H1 (cell line): ENCODE measurements at regions not wholly inside any gene's neighbourhood (a gene's known extent, or its start where the extent isn't known, plus 50 kb on each side); places are given as distances from the start of the nearest gene placed in this dataset.

Experiments
- CTCF ChIA-PET: fragments of 300-600 bp; sonication (Branson Sonifier 250); formaldehyde crosslinking; loops from one replicate; lab custom pipeline; 2021; ENCODE audit not compliant: partially characterized antibody; lab: Charles Lee
- POLR2A ChIA-PET: fragments of 300-600 bp; sonication (Branson Sonifier 250); formaldehyde crosslinking; loops from one replicate; lab custom pipeline; 2021; ENCODE audit warnings: inconsistent platforms; ENCODE audit not compliant: partially characterized antibody; lab: Charles Lee
- DNase-seq, 2 experiments: peaks; one replicate each; pipeline versions ENCODE4 v3.0.0 to v3.0.0-alpha.2; 2010 to 2022; ENCODE audit warnings: low spot score in 2 of 2, low read depth in 1 of 2, mixed read lengths in 1 of 2
- FAIRE-seq: peaks from 2 replicates; lab custom pipeline; 2011; peaks lifted over from hg19 to GRCh38; lab: Jason Lieb, UNC
- H2AFZ ChIP-seq: 2 replicates; pipeline ENCODE4 v1.8.1; 2012; ENCODE audit warnings: low read length, inconsistent platforms
- H2AK5ac ChIP-seq: 2 replicates; pipeline ENCODE4 v1.6.1; 2013; ENCODE audit warnings: low read depth, low read length
- H2BK120ac ChIP-seq: replicated peaks from 2 replicates; pipeline ENCODE3; 2013; ENCODE audit warnings: low read depth, low read length, inconsistent platforms
- H2BK12ac ChIP-seq: 2 replicates; pipeline ENCODE4 v1.6.1; 2013; ENCODE audit warnings: low read depth, low read length
- H2BK15ac ChIP-seq: 2 replicates; pipeline ENCODE4 v1.6.1; 2013; ENCODE audit warnings: low read length
- H2BK20ac ChIP-seq: 2 replicates; pipeline ENCODE4 v1.6.1; 2013; ENCODE audit warnings: low read length
- H2BK5ac ChIP-seq: 2 replicates; pipeline ENCODE4 v1.6.1; 2013; ENCODE audit warnings: low read depth, low read length
- H3K14ac ChIP-seq: 2 replicates; pipeline ENCODE4 v1.6.1; 2013; ENCODE audit warnings: inconsistent platforms; ENCODE audit not compliant: insufficient read length
- H3K18ac ChIP-seq: 2 replicates; pipeline ENCODE4 v1.6.1; 2013; ENCODE audit warnings: low read length; ENCODE audit errors: extremely low read depth
- H3K23ac ChIP-seq: 2 replicates; pipeline ENCODE4 v1.6.1; 2013; ENCODE audit warnings: inconsistent platforms; ENCODE audit not compliant: insufficient read length
- H3K23me2 ChIP-seq: 2 replicates; pipeline ENCODE4 v1.6.1; 2013; ENCODE audit warnings: low read depth, low read length
- H3K27ac ChIP-seq: 2 replicates; pipeline ENCODE4 v1.6.1; 2011; ENCODE audit warnings: low read depth, low read length, inconsistent platforms
- H3K27me3 ChIP-seq, 4 experiments: replicated peaks in 1 of 4; 1 replicate in 1 of 4; 2 replicates in 3 of 4; pipeline versions ENCODE4 v1.6.1 to v1.8.1; 2011 to 2013; ENCODE audit warnings: low read length in 3 of 4, mild to moderate bottlenecking in 3 of 4, inconsistent platforms in 2 of 4, mixed read lengths in 2 of 4, moderate library complexity in 1 of 4; ENCODE audit not compliant: control insufficient read depth in 3 of 4, insufficient read depth in 3 of 4; ENCODE audit errors: extremely low read depth in 1 of 4
- H3K36me3 ChIP-seq, 4 experiments: 2 replicates each; pipeline versions ENCODE4 v1.6.1 to v1.8.1; 2011 to 2013; ENCODE audit warnings: mild to moderate bottlenecking in 4 of 4, low read length in 3 of 4, moderate library complexity in 2 of 4, control low read depth in 1 of 4, inconsistent platforms in 1 of 4; ENCODE audit not compliant: insufficient read depth in 4 of 4, control insufficient read depth in 2 of 4
- H3K4ac ChIP-seq: replicated peaks from 2 replicates; pipeline ENCODE3; 2013; ENCODE audit warnings: low read length, low read depth, mixed read lengths, inconsistent platforms; ENCODE audit not compliant: insufficient read length
- H3K4me1 ChIP-seq, 4 experiments: replicated peaks in 1 of 4; 1 replicate in 1 of 4; 2 replicates in 3 of 4; pipeline versions ENCODE4 v1.6.1 to v1.8.1; 2011 to 2013; ENCODE audit warnings: low read length in 3 of 4, inconsistent platforms in 2 of 4, mixed read lengths in 1 of 4; ENCODE audit not compliant: insufficient read depth in 4 of 4, control insufficient read depth in 3 of 4
- H3K4me2 ChIP-seq, 2 experiments: 2 replicates each; pipeline versions ENCODE4 v1.6.1 to v1.8.1; 2011 to 2013; ENCODE audit warnings: low read depth in 2 of 2, low read length in 2 of 2, control low read depth in 1 of 2, inconsistent platforms in 1 of 2, mild to moderate bottlenecking in 1 of 2; ENCODE audit not compliant: insufficient read depth in 1 of 2
- H3K4me3 ChIP-seq, 4 experiments: fragments of 200-600, 300-600 bp in 1 of 4; sonication (generic), shearing (Covaris generic), sonication (Bioruptor Twin) in 1 of 4; 2 replicates each; pipeline versions ENCODE4 v1.5.1 to v1.8.1; 2011 to 2016; ENCODE audit warnings: low read length in 4 of 4, low read depth in 3 of 4, control low read depth in 2 of 4, inconsistent platforms in 2 of 4, mild to moderate bottlenecking in 2 of 4, mixed read lengths in 1 of 4, moderate library complexity in 1 of 4; ENCODE audit not compliant: insufficient read depth in 2 of 4; ENCODE audit errors: extremely low read depth in 1 of 4
- H3K56ac ChIP-seq: replicated peaks from 2 replicates; pipeline ENCODE3; 2013; ENCODE audit warnings: low read depth, mild to moderate bottlenecking, mixed read lengths, low read length, inconsistent platforms; ENCODE audit not compliant: insufficient read length
- H3K79me1 ChIP-seq: 2 replicates; pipeline ENCODE4 v1.6.1; 2013; ENCODE audit warnings: low read depth, low read length, control low read depth
- H3K79me2 ChIP-seq, 2 experiments: 2 replicates each; pipeline versions ENCODE4 v1.6.1 to v1.8.1; 2012 to 2013; ENCODE audit warnings: low read length in 2 of 2, mild to moderate bottlenecking in 2 of 2, inconsistent platforms in 1 of 2; ENCODE audit not compliant: insufficient read depth in 2 of 2, control insufficient read depth in 1 of 2
- H3K9ac ChIP-seq, 4 experiments: replicated peaks in 1 of 4; 1 replicate in 1 of 4; 2 replicates in 3 of 4; pipeline versions ENCODE4 v1.6.1 to v1.8.1; 2011 to 2013; ENCODE audit warnings: low read depth in 3 of 4, low read length in 3 of 4, control low read depth in 2 of 4, mild to moderate bottlenecking in 2 of 4, moderate library complexity in 2 of 4, inconsistent platforms in 1 of 4; ENCODE audit errors: extremely low read depth in 1 of 4
- H3K9me3 ChIP-seq, 2 experiments: 2 replicates each; pipeline versions ENCODE4 v1.6.1 to v1.8.1; 2012 to 2013; ENCODE audit warnings: mild to moderate bottlenecking in 2 of 2, moderate library complexity in 2 of 2, control low read depth in 1 of 2, inconsistent platforms in 1 of 2, low read depth in 1 of 2, low read length in 1 of 2, mixed read lengths in 1 of 2; ENCODE audit not compliant: insufficient read depth in 2 of 2
- H4K20me1 ChIP-seq, 2 experiments: replicated peaks in 1 of 2; 2 replicates each; pipeline versions ENCODE3 to v1.8.1; 2011 to 2013; ENCODE audit warnings: inconsistent platforms in 2 of 2, low read length in 2 of 2, mild to moderate bottlenecking in 1 of 2; ENCODE audit not compliant: insufficient read depth in 2 of 2, control insufficient read depth in 1 of 2
- H4K5ac ChIP-seq: 2 replicates; pipeline ENCODE4 v1.6.1; 2013; ENCODE audit warnings: low read length, low read depth, mixed read lengths, inconsistent platforms; ENCODE audit not compliant: insufficient read length
- H4K8ac ChIP-seq: 2 replicates; pipeline ENCODE4 v1.8.0; 2013; ENCODE audit warnings: mild to moderate bottlenecking, moderate library complexity, low read length, inconsistent platforms; ENCODE audit not compliant: insufficient read depth; ENCODE audit errors: extremely low read depth
- H4K91ac ChIP-seq: replicated peaks from 2 replicates; pipeline ENCODE3; 2013; ENCODE audit warnings: low read length, mixed read lengths, inconsistent platforms; ENCODE audit not compliant: insufficient read length
- BACH1 ChIP-seq: IDR thresholded peaks from 2 replicates; pipeline ENCODE4 v1.6.1; 2012; ENCODE audit warnings: low read length, improper control_type of control experiment
- CBX5 ChIP-seq: fragments of 300-800, 300-1000 bp; sonication (generic); IDR thresholded peaks from 2 replicates; pipeline ENCODE4 v1.7.1; 2016; ENCODE audit warnings: antibody characterized with exemption, low read length, low read depth
- CEBPB ChIP-seq: IDR thresholded peaks from 2 replicates; pipeline ENCODE4 v1.6.1; 2012; ENCODE audit warnings: low read depth, low read length
- EZH2 ChIP-seq: fragments of 200-600 bp; sonication (generic); IDR thresholded peaks from 2 replicates; pipeline ENCODE4 v1.7.1; 2012; ENCODE audit warnings: low read depth, mild to moderate bottlenecking, moderate library complexity, low read length, inconsistent platforms; ENCODE audit not compliant: severe bottlenecking
- KDM1A ChIP-seq: fragments of 200-600, 300-600 bp; sonication (generic); IDR thresholded peaks from 2 replicates; pipeline ENCODE4 v1.7.1; 2016; ENCODE audit warnings: mild to moderate bottlenecking, low read length, borderline replicate concordance
- MAX ChIP-seq: IDR thresholded peaks from 2 replicates; pipeline ENCODE4 v1.6.1; 2012; ENCODE audit warnings: inconsistent platforms
- POU5F1 ChIP-seq: IDR thresholded peaks from 2 replicates; pipeline ENCODE4 v1.6.1; 2011; ENCODE audit warnings: low read depth, mild to moderate bottlenecking, low read length, moderate library complexity
- SIX5 ChIP-seq: IDR thresholded peaks from 2 replicates; pipeline ENCODE4 v1.6.1; 2011; ENCODE audit warnings: mild to moderate bottlenecking, low read depth, low read length
- USF2 ChIP-seq: IDR thresholded peaks from 2 replicates; pipeline ENCODE4 v1.6.1; 2011; ENCODE audit warnings: low read length, improper control_type of control experiment
- WGBS, 2 experiments: shearing (Covaris generic) in 1 of 2; methylation state at CpG; one replicate each; pipeline versions ENCODE4 v1.1.6 to v1.1.7; 2013 to 2015; ENCODE audit warnings: low lambda C conversion rate in 2 of 2, mixed read lengths in 2 of 2, inconsistent platforms in 1 of 2, low coverage in 1 of 2, missing lambda C conversion rate in 1 of 2; ENCODE audit not compliant: insufficient replicate concordance in 2 of 2, insufficient coverage in 1 of 2, insufficient read length in 1 of 2; ENCODE audit errors: extremely low coverage in 1 of 2, missing lambda C conversion rate in 1 of 2; 5-methylcytosine and 5-hydroxymethylcytosine counted together

- H2AFZ ChIP-seq: no peak overlapping the region
- no peak overlapping the region for H4K5ac ChIP-seq
- no peak overlapping the region for H3K4me2 ChIP-seq
- no peak overlapping the region for H3K4ac ChIP-seq
- H3K23me2 ChIP-seq: no peaks in the 10 kb centered on the region
- H3K14ac ChIP-seq: no peak overlapping the region
- no peak overlapping the region for H3K9ac ChIP-seq
- no peak overlapping the region for H4K91ac ChIP-seq
- H3K79me1 ChIP-seq: no peaks in the 10 kb centered on the region
- H3K4me1 ChIP-seq: no peaks in the 10 kb centered on the region
- POLR2A ChIA-PET: no interaction called here
- no peak overlapping the region for H3K4me3 ChIP-seq
- no peak overlapping the region for H2AK5ac ChIP-seq
- CTCF ChIA-PET: no interaction called here
- DNase-seq: no peak
- H3K36me3 ChIP-seq: no peaks in the 10 kb centered on the region; a peak in 1 of 8 replicates
- H3K27ac ChIP-seq: no peak overlapping the region
- H3K18ac ChIP-seq: no peak overlapping the region
- no peak overlapping the region for H2BK120ac ChIP-seq
- no peak overlapping the region for H4K8ac ChIP-seq
- peaks cover under 1 to 5% of the 10 kb centered on the region in 2 experiments; a peak in 1 of 4 replicates for H3K9me3 ChIP-seq
- H4K20me1 ChIP-seq: no peaks in the 10 kb centered on the region
- no peak for FAIRE-seq
- no peaks in the 10 kb centered on the region for H3K79me2 ChIP-seq
- H2BK12ac ChIP-seq: no peak overlapping the region
- no peak overlapping the region for H2BK15ac ChIP-seq
- H3K27me3 ChIP-seq: no peaks in the 10 kb centered on the region
- no peak overlapping the region for H2BK5ac ChIP-seq
- H3K56ac ChIP-seq: no peak overlapping the region
- 98% methylated on average over 3 of the region's 3 CpGs; no CpG with 5 or more reads in 1 of the 2 experiments for whole genome bisulfite sequencing, 2 experiments
- H3K23ac ChIP-seq: no peak overlapping the region
- no peak overlapping the region for H2BK20ac ChIP-seq
- TF ChIP-seq CBX5: no peak
- no peak for TF ChIP-seq USF2
- TF ChIP-seq CEBPB: no peak
- no peak for TF ChIP-seq BACH1
- no peak for TF ChIP-seq POU5F1
- no peak for TF ChIP-seq KDM1A
- no peak for TF ChIP-seq EZH2
- no peak for TF ChIP-seq SIX5
- no peak for TF ChIP-seq MAX
Observed at GRCh38 chr3:168705412-168705811, 609.7 kb upstream of the GOLIM4 start.
